Transverse colon (tissue), 4 donors: ENCODE measurements at regions not wholly inside any gene's neighbourhood (a gene's known extent, or its start where the extent isn't known, plus 50 kb on each side); places are given as distances from the start of the nearest gene placed in this dataset.
"Not testable (repeated sequence)": the region's sequence is repeated elsewhere in the genome, so short reads cannot be mapped to it uniquely, and the experiment has no call there.

ENCODE experiments used
- DNase-seq: peaks from one replicate; pipeline ENCODE4 v3.0.0-alpha.2; 2019
- H3K27ac ChIP-seq, 4 donors: fragments of 200-600 bp; sonication (generic); 2 replicates each; pipeline ENCODE4 v1.5.1; 2016 to 2018; ENCODE audit warnings: inconsistent platforms in 4 of 4
- H3K27me3 ChIP-seq: fragments of 200-600 bp; sonication (generic); 2 replicates; pipeline ENCODE4 v1.5.1; 2017; ENCODE audit warnings: inconsistent platforms
- H3K36me3 ChIP-seq, 4 donors: fragments of 200-600 bp; sonication (generic); 2 replicates each; pipeline ENCODE4 v1.5.1; 2017 to 2019; ENCODE audit warnings: inconsistent platforms in 4 of 4
- H3K4me1 ChIP-seq, 4 donors: fragments of 200-600 bp; sonication (generic); 2 replicates each; pipeline ENCODE4 v1.5.1; 2017 to 2020; ENCODE audit warnings: inconsistent platforms in 4 of 4
- H3K4me3 ChIP-seq, 4 donors: fragments of 200-600 bp; sonication (generic); 1 replicate in 1 of 4; 2 replicates in 3 of 4; pipeline versions ENCODE4 v1.5.1 to v1.6.1; 2017 to 2019; ENCODE audit warnings: inconsistent platforms in 4 of 4
- H3K9me3 ChIP-seq, 2 donors: fragments of 200-600 bp; sonication (generic); 2 replicates each; pipeline ENCODE4 v1.5.1; 2017 to 2019; ENCODE audit warnings: inconsistent platforms in 2 of 2
- CTCF ChIP-seq, 5 experiments: fragments of 200-600 bp in 3 of 5; fragments of 450-650 bp in 2 of 5; sonication (generic) in 3 of 5; IDR thresholded peaks; 1 replicate in 2 of 5; 2 replicates in 3 of 5; pipeline ENCODE4 v1.5.1; 2016 to 2017; ENCODE audit warnings: antibody characterized with exemption in 5 of 5, inconsistent platforms in 3 of 5, mild to moderate bottlenecking in 2 of 5, moderate library complexity in 1 of 5
- EP300 ChIP-seq: sonication (generic); formaldehyde crosslinking; IDR thresholded peaks from one replicate; pipeline ENCODE4 v1.6.1; 2017; ENCODE audit warnings: antibody characterized with exemption, low read depth
- POLR2A ChIP-seq: fragments of 450-650 bp; IDR thresholded peaks from one replicate; pipeline ENCODE4 v1.6.1; 2016; ENCODE audit warnings: antibody characterized with exemption, mild to moderate bottlenecking, moderate library complexity
- POLR2AphosphoS5 ChIP-seq, 3 donors: sonication (generic); formaldehyde crosslinking; IDR thresholded peaks; one replicate each; pipeline ENCODE4 v1.6.1; 2016; ENCODE audit warnings: antibody characterized with exemption in 3 of 3
- WGBS, 2 donors: methylation state at CpG; one replicate each; pipeline ENCODE4 v1.1.5; 2018; ENCODE audit warnings: low coverage in 1 of 2; 5-methylcytosine and 5-hydroxymethylcytosine counted together
- in situ Hi-C, 4 donors: fragments of 200-750 bp; cut with MboI; loops; one replicate each; pipeline versions ENCODE4 v1.15.0 to v1.15.1; 2017; ENCODE audit warnings: low sequenced_read_pairs in 3 of 4, low pct_ligation_motif_present in 1 of 4, low pct_unique_long_range_greater_than_20kb in 1 of 4
- intact Hi-C: fragments of 100-400 bp; cut with DNase I; formaldehyde crosslinking; loops from one replicate; pipeline ENCODE4 v1.15.1; 2023; ENCODE audit warnings: low total_unique reads

- intact Hi-C loops = no loop called here
- no peak overlapping the region for H3K27ac ChIP-seq
- H3K36me3 ChIP-seq = no peaks in the 10 kb centered on the region
- H3K4me1 ChIP-seq = no peaks in the 10 kb centered on the region
- no peaks in the 10 kb centered on the region for H3K27me3 ChIP-seq
- in situ Hi-C loops = no loop called here
- 80 to 93% methylated on average over 2 to 5 of the region's 5 CpGs for WGBS, 2 donors
- no peak for TF ChIP-seq POLR2A
- TF ChIP-seq POLR2AphosphoS5 (IDR thresholded peaks at IDR 0.05) = no peak
- no peak for TF ChIP-seq CTCF (IDR thresholded peaks at IDR 0.05)
- no peak for TF ChIP-seq EP300
- no peaks in the 10 kb centered on the region for H3K9me3 ChIP-seq
- H3K4me3 ChIP-seq = no peak overlapping the region
- no peak for DNase-seq
Measured at GRCh38 chr4:24186466-24186865, 296.6 kb upstream of the PPARGC1A start.

- Histone ChIP-seq H3K4me3 (no peak overlapping the region), H3K27me3 (no peaks in the 10 kb centered on the region), H3K36me3 (no peaks in the 10 kb centered on the region), H3K27ac (no peak overlapping the region), H3K4me1 (no peaks in the 10 kb centered on the region), H3K9me3 (no peaks in the 10 kb centered on the region)
- TF ChIP-seq POLR2A (no peak), EP300 (no peak), CTCF (IDR thresholded peaks at IDR 0.05) (no peak), POLR2AphosphoS5 (IDR thresholded peaks at IDR 0.05) (no peak)
- intact Hi-C loops (no loop called here), in situ Hi-C loops (no loop called here)
- no peak for DNase-seq
- 83 to 94% methylated on average over 2 of the region's 2 CpGs for WGBS, 2 donors
Measured at GRCh38 chr4:24181005-24181404, 291.2 kb upstream of the PPARGC1A start.

- no peak for DNase-seq
- no peak overlapping the region for H3K27ac ChIP-seq
- intact Hi-C loops (no loop called here), in situ Hi-C loops (no loop called here)
- H3K36me3 ChIP-seq = no peaks in the 10 kb centered on the region
- no peak overlapping the region for H3K4me3 ChIP-seq
- no peaks in the 10 kb centered on the region for H3K9me3 ChIP-seq
- no peaks in the 10 kb centered on the region for H3K4me1 ChIP-seq
- no peak for TF ChIP-seq POLR2AphosphoS5 (IDR thresholded peaks at IDR 0.05)
- TF ChIP-seq EP300 = no peak
- TF ChIP-seq POLR2A = no peak
- TF ChIP-seq CTCF (IDR thresholded peaks at IDR 0.05) = no peak
- H3K27me3 ChIP-seq = no peaks in the 10 kb centered on the region
Measured at GRCh38 chr4:24180586-24180985, 290.7 kb upstream of the PPARGC1A start.

GRCh38 chr4:24179201-24179840 lies 289.5 kb upstream of the PPARGC1A start:
- no peak for TF ChIP-seq EP300
- no peak for TF ChIP-seq CTCF (IDR thresholded peaks at IDR 0.05)
- TF ChIP-seq POLR2AphosphoS5 (IDR thresholded peaks at IDR 0.05) = no peak
- no peak for TF ChIP-seq POLR2A
- Histone ChIP-seq H3K36me3 (no peaks in the 10 kb centered on the region), H3K27me3 (no peaks in the 10 kb centered on the region), H3K27ac (no peak overlapping the region), H3K4me3 (no peak overlapping the region), H3K4me1 (no peaks in the 10 kb centered on the region), H3K9me3 (no peaks in the 10 kb centered on the region)
- WGBS, 2 donors = 81 to 100% methylated on average over 1 to 4 of the region's 4 CpGs
- intact Hi-C loops (no loop called here), in situ Hi-C loops (no loop called here)
- DNase-seq = no peak

- H3K27ac ChIP-seq, H3K4me3 ChIP-seq, H3K4me1 ChIP-seq, in situ Hi-C loops, DNase-seq, H3K36me3 ChIP-seq, intact Hi-C loops, H3K27me3 ChIP-seq, H3K9me3 ChIP-seq: not testable (repeated sequence)
- 82 to 83% methylated on average over 2 of the region's 2 CpGs for WGBS, 2 donors
Measured at GRCh38 chr4:24177443-24177842, 287.6 kb upstream of the PPARGC1A start.
